ENCODE measurements at regions not wholly inside any gene's neighbourhood (a gene's known extent, or its start where the extent isn't known, plus 50 kb on each side); places are given as distances from the start of the nearest gene placed in this dataset.

- Histone ChIP-seq H3K36me3 (ENCODE audit: low read depth) (no peaks in the 10 kb centered on the region), H3K27ac (ENCODE audit: poor library complexity, severe bottlenecking) (no peak overlapping the region), H3K4me1 (ENCODE audit: insufficient read depth, poor library complexity, severe bottlenecking) (no peaks in the 10 kb centered on the region), H3K9me3 (ENCODE audit: severe bottlenecking) (peaks cover 4% of the 10 kb centered on the region), H3K27me3 (ENCODE audit: insufficient read depth, poor library complexity, severe bottlenecking) (no peaks in the 10 kb centered on the region), H3K4me3 (ENCODE audit: severe bottlenecking) (no peak overlapping the region)
- no peak for TF ChIP-seq CTCF (IDR thresholded peaks at IDR 0.05; ENCODE audit: poor library complexity, severe bottlenecking)
- DNase-seq (ENCODE audit: low spot score) (no peak), ATAC-seq (ENCODE audit: low read depth) (no peak)
Observed at GRCh38 chr5:174172152-174172551, 126.6 kb downstream of the NSG2 start.

- DNase-seq (ENCODE audit: low spot score) (no peak), ATAC-seq (ENCODE audit: low read depth) (no peak)
- TF ChIP-seq CTCF (IDR thresholded peaks at IDR 0.05; ENCODE audit: poor library complexity, severe bottlenecking): no peak
- Histone ChIP-seq H3K4me1 (ENCODE audit: insufficient read depth, poor library complexity, severe bottlenecking) (no peaks in the 10 kb centered on the region), H3K27ac (ENCODE audit: poor library complexity, severe bottlenecking) (no peak overlapping the region), H3K4me3 (ENCODE audit: severe bottlenecking) (no peak overlapping the region), H3K9me3 (ENCODE audit: severe bottlenecking) (peaks cover 4% of the 10 kb centered on the region), H3K27me3 (ENCODE audit: insufficient read depth, poor library complexity, severe bottlenecking) (no peaks in the 10 kb centered on the region), H3K36me3 (ENCODE audit: low read depth) (no peaks in the 10 kb centered on the region)
Observed at GRCh38 chr5:174172566-174172965, 127.1 kb downstream of the NSG2 start.

- DNase-seq (ENCODE audit: low spot score) (no peak), ATAC-seq (ENCODE audit: low read depth) (no peak)
- Histone ChIP-seq H3K4me3 (ENCODE audit: severe bottlenecking) (no peak overlapping the region), H3K27ac (ENCODE audit: poor library complexity, severe bottlenecking) (no peak overlapping the region), H3K36me3 (ENCODE audit: low read depth) (no peaks in the 10 kb centered on the region), H3K27me3 (ENCODE audit: insufficient read depth, poor library complexity, severe bottlenecking) (no peaks in the 10 kb centered on the region), H3K4me1 (ENCODE audit: insufficient read depth, poor library complexity, severe bottlenecking) (no peaks in the 10 kb centered on the region), H3K9me3 (ENCODE audit: severe bottlenecking) (peaks cover 3% of the 10 kb centered on the region)
- no peak for TF ChIP-seq CTCF (IDR thresholded peaks at IDR 0.05; ENCODE audit: poor library complexity, severe bottlenecking)
Observed at GRCh38 chr5:174173766-174174165, 128.3 kb downstream of the NSG2 start.

- ATAC-seq (ENCODE audit: low read depth): no peak
- no peaks in the 10 kb centered on the region for H3K27me3 ChIP-seq (ENCODE audit: insufficient read depth, poor library complexity, severe bottlenecking)
- H3K4me3 ChIP-seq (ENCODE audit: severe bottlenecking): no peak overlapping the region
- no peak overlapping the region for H3K27ac ChIP-seq (ENCODE audit: poor library complexity, severe bottlenecking)
- TF ChIP-seq CTCF (IDR thresholded peaks at IDR 0.05; ENCODE audit: poor library complexity, severe bottlenecking): no peak
- H3K9me3 ChIP-seq (ENCODE audit: severe bottlenecking): no peaks in the 10 kb centered on the region
- H3K36me3 ChIP-seq (ENCODE audit: low read depth): no peaks in the 10 kb centered on the region
- H3K4me1 ChIP-seq (ENCODE audit: insufficient read depth, poor library complexity, severe bottlenecking): no peaks in the 10 kb centered on the region
- DNase-seq (ENCODE audit: low spot score): no peak
Observed at GRCh38 chr5:174175716-174176268, 130.3 kb downstream of the NSG2 start.

GRCh38 chr5:174176511-174176910, 131.0 kb downstream of the NSG2 start:
- Histone ChIP-seq H3K36me3 (ENCODE audit: low read depth) (no peaks in the 10 kb centered on the region), H3K4me3 (ENCODE audit: severe bottlenecking) (no peak overlapping the region), H3K4me1 (ENCODE audit: insufficient read depth, poor library complexity, severe bottlenecking) (no peaks in the 10 kb centered on the region), H3K27me3 (ENCODE audit: insufficient read depth, poor library complexity, severe bottlenecking) (no peaks in the 10 kb centered on the region), H3K9me3 (ENCODE audit: severe bottlenecking) (no peaks in the 10 kb centered on the region), H3K27ac (ENCODE audit: poor library complexity, severe bottlenecking) (no peak overlapping the region)
- TF ChIP-seq CTCF (IDR thresholded peaks at IDR 0.05; ENCODE audit: poor library complexity, severe bottlenecking): no peak
- no peak for DNase-seq (ENCODE audit: low spot score)
- ATAC-seq (ENCODE audit: low read depth): no peak

Measured in RWPE2 (cell line).